HPDE6-E6E7 (cell line): ENCODE measurements at regions not wholly inside any gene's neighbourhood (a gene's known extent, or its start where the extent isn't known, plus 50 kb on each side); places are given as distances from the start of the nearest gene placed in this dataset.

Experiments
- DNase-seq: peaks from one replicate; pipeline ENCODE4 v3.0.0; 2011; ENCODE audit warnings: missing footprints; ENCODE audit errors: extremely low spot score

- no peak for DNase-seq
Observed at GRCh38 chr3:160622263-160623045, 54.5 kb upstream of the ARL14 start.

GRCh38 chr3:160618878-160619277, 53.5 kb upstream of the KPNA4 start:
- no peak for DNase-seq

GRCh38 chr3:160618363-160618762, 53.0 kb upstream of the KPNA4 start:
- no peak for DNase-seq

GRCh38 chr3:160617636-160618035, 52.3 kb upstream of the KPNA4 start:
- DNase-seq, result no peak

DNA sequence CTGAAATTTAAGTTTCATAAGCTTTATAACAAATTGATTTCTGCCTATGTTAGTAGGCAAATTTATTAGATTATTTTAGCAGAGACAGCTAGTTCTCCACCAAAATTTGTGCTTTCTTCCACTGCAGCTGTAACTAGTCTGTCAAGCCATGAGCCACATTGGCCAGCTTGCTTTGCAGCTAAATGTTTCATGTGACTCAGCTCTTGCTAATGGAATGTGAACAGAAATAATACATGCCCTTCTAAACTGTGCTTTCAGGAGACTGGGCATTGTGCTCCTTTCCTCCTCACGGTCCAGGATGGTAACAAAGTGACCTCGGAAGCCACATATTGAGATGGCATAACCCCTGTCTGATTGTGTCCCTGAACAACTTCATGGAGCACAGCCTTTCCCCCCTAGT, 51.3 kb upstream of the KPNA4 start:
- DNase-seq, result peak; percentile 26

- no peak for DNase-seq
Observed at GRCh38 chr3:160616311-160616710, 50.9 kb upstream of the KPNA4 start.
